ENCODE measurements at regions not wholly inside any gene's neighbourhood (a gene's known extent, or its start where the extent isn't known, plus 50 kb on each side); places are given as distances from the start of the nearest gene placed in this dataset.

- TF ChIP-seq CTCF (IDR thresholded peaks at IDR 0.05; ENCODE audit: insufficient read depth, low read depth, low read length) (no peak), EZH2 (IDR thresholded peaks at IDR 0.05; ENCODE audit: insufficient read depth, low read length) (no peak)
Observed at GRCh38 chr4:66307641-66308438, 637.6 kb upstream of the EPHA5 start.

All from astrocyte (in vitro differentiated cells and primary cell).